H1 (cell line): ENCODE measurements at regions not wholly inside any gene's neighbourhood (a gene's known extent, or its start where the extent isn't known, plus 50 kb on each side); places are given as distances from the start of the nearest gene placed in this dataset.

Experiments
- CTCF ChIA-PET: fragments of 300-600 bp; sonication (Branson Sonifier 250); formaldehyde crosslinking; loops from one replicate; lab custom pipeline; 2021; ENCODE audit not compliant: partially characterized antibody; lab: Charles Lee
- POLR2A ChIA-PET: fragments of 300-600 bp; sonication (Branson Sonifier 250); formaldehyde crosslinking; loops from one replicate; lab custom pipeline; 2021; ENCODE audit warnings: inconsistent platforms; ENCODE audit not compliant: partially characterized antibody; lab: Charles Lee
- DNase-seq, 2 experiments: peaks; one replicate each; pipeline versions ENCODE4 v3.0.0 to v3.0.0-alpha.2; 2010 to 2022; ENCODE audit warnings: low spot score in 2 of 2, low read depth in 1 of 2, mixed read lengths in 1 of 2
- FAIRE-seq: peaks from 2 replicates; lab custom pipeline; 2011; peaks lifted over from hg19 to GRCh38; lab: Jason Lieb, UNC
- H2AFZ ChIP-seq: 2 replicates; pipeline ENCODE4 v1.8.1; 2012; ENCODE audit warnings: low read length, inconsistent platforms
- H2AK5ac ChIP-seq: 2 replicates; pipeline ENCODE4 v1.6.1; 2013; ENCODE audit warnings: low read depth, low read length
- H2BK120ac ChIP-seq: replicated peaks from 2 replicates; pipeline ENCODE3; 2013; ENCODE audit warnings: low read depth, low read length, inconsistent platforms
- H2BK12ac ChIP-seq: 2 replicates; pipeline ENCODE4 v1.6.1; 2013; ENCODE audit warnings: low read depth, low read length
- H2BK15ac ChIP-seq: 2 replicates; pipeline ENCODE4 v1.6.1; 2013; ENCODE audit warnings: low read length
- H2BK20ac ChIP-seq: 2 replicates; pipeline ENCODE4 v1.6.1; 2013; ENCODE audit warnings: low read length
- H2BK5ac ChIP-seq: 2 replicates; pipeline ENCODE4 v1.6.1; 2013; ENCODE audit warnings: low read depth, low read length
- H3K14ac ChIP-seq: 2 replicates; pipeline ENCODE4 v1.6.1; 2013; ENCODE audit warnings: inconsistent platforms; ENCODE audit not compliant: insufficient read length
- H3K18ac ChIP-seq: 2 replicates; pipeline ENCODE4 v1.6.1; 2013; ENCODE audit warnings: low read length; ENCODE audit errors: extremely low read depth
- H3K23ac ChIP-seq: 2 replicates; pipeline ENCODE4 v1.6.1; 2013; ENCODE audit warnings: inconsistent platforms; ENCODE audit not compliant: insufficient read length
- H3K23me2 ChIP-seq: 2 replicates; pipeline ENCODE4 v1.6.1; 2013; ENCODE audit warnings: low read depth, low read length
- H3K27ac ChIP-seq: 2 replicates; pipeline ENCODE4 v1.6.1; 2011; ENCODE audit warnings: low read depth, low read length, inconsistent platforms
- H3K27me3 ChIP-seq, 4 experiments: replicated peaks in 1 of 4; 1 replicate in 1 of 4; 2 replicates in 3 of 4; pipeline versions ENCODE4 v1.6.1 to v1.8.1; 2011 to 2013; ENCODE audit warnings: low read length in 3 of 4, mild to moderate bottlenecking in 3 of 4, inconsistent platforms in 2 of 4, mixed read lengths in 2 of 4, moderate library complexity in 1 of 4; ENCODE audit not compliant: control insufficient read depth in 3 of 4, insufficient read depth in 3 of 4; ENCODE audit errors: extremely low read depth in 1 of 4
- H3K36me3 ChIP-seq, 4 experiments: 2 replicates each; pipeline versions ENCODE4 v1.6.1 to v1.8.1; 2011 to 2013; ENCODE audit warnings: mild to moderate bottlenecking in 4 of 4, low read length in 3 of 4, moderate library complexity in 2 of 4, control low read depth in 1 of 4, inconsistent platforms in 1 of 4; ENCODE audit not compliant: insufficient read depth in 4 of 4, control insufficient read depth in 2 of 4
- H3K4ac ChIP-seq: replicated peaks from 2 replicates; pipeline ENCODE3; 2013; ENCODE audit warnings: low read length, low read depth, mixed read lengths, inconsistent platforms; ENCODE audit not compliant: insufficient read length
- H3K4me1 ChIP-seq, 4 experiments: replicated peaks in 1 of 4; 1 replicate in 1 of 4; 2 replicates in 3 of 4; pipeline versions ENCODE4 v1.6.1 to v1.8.1; 2011 to 2013; ENCODE audit warnings: low read length in 3 of 4, inconsistent platforms in 2 of 4, mixed read lengths in 1 of 4; ENCODE audit not compliant: insufficient read depth in 4 of 4, control insufficient read depth in 3 of 4
- H3K4me2 ChIP-seq, 2 experiments: 2 replicates each; pipeline versions ENCODE4 v1.6.1 to v1.8.1; 2011 to 2013; ENCODE audit warnings: low read depth in 2 of 2, low read length in 2 of 2, control low read depth in 1 of 2, inconsistent platforms in 1 of 2, mild to moderate bottlenecking in 1 of 2; ENCODE audit not compliant: insufficient read depth in 1 of 2
- H3K4me3 ChIP-seq, 4 experiments: fragments of 200-600, 300-600 bp in 1 of 4; sonication (generic), shearing (Covaris generic), sonication (Bioruptor Twin) in 1 of 4; 2 replicates each; pipeline versions ENCODE4 v1.5.1 to v1.8.1; 2011 to 2016; ENCODE audit warnings: low read length in 4 of 4, low read depth in 3 of 4, control low read depth in 2 of 4, inconsistent platforms in 2 of 4, mild to moderate bottlenecking in 2 of 4, mixed read lengths in 1 of 4, moderate library complexity in 1 of 4; ENCODE audit not compliant: insufficient read depth in 2 of 4; ENCODE audit errors: extremely low read depth in 1 of 4
- H3K56ac ChIP-seq: replicated peaks from 2 replicates; pipeline ENCODE3; 2013; ENCODE audit warnings: low read depth, mild to moderate bottlenecking, mixed read lengths, low read length, inconsistent platforms; ENCODE audit not compliant: insufficient read length
- H3K79me1 ChIP-seq: 2 replicates; pipeline ENCODE4 v1.6.1; 2013; ENCODE audit warnings: low read depth, low read length, control low read depth
- H3K79me2 ChIP-seq, 2 experiments: 2 replicates each; pipeline versions ENCODE4 v1.6.1 to v1.8.1; 2012 to 2013; ENCODE audit warnings: low read length in 2 of 2, mild to moderate bottlenecking in 2 of 2, inconsistent platforms in 1 of 2; ENCODE audit not compliant: insufficient read depth in 2 of 2, control insufficient read depth in 1 of 2
- H3K9ac ChIP-seq, 4 experiments: replicated peaks in 1 of 4; 1 replicate in 1 of 4; 2 replicates in 3 of 4; pipeline versions ENCODE4 v1.6.1 to v1.8.1; 2011 to 2013; ENCODE audit warnings: low read depth in 3 of 4, low read length in 3 of 4, control low read depth in 2 of 4, mild to moderate bottlenecking in 2 of 4, moderate library complexity in 2 of 4, inconsistent platforms in 1 of 4; ENCODE audit errors: extremely low read depth in 1 of 4
- H3K9me3 ChIP-seq, 2 experiments: 2 replicates each; pipeline versions ENCODE4 v1.6.1 to v1.8.1; 2012 to 2013; ENCODE audit warnings: mild to moderate bottlenecking in 2 of 2, moderate library complexity in 2 of 2, control low read depth in 1 of 2, inconsistent platforms in 1 of 2, low read depth in 1 of 2, low read length in 1 of 2, mixed read lengths in 1 of 2; ENCODE audit not compliant: insufficient read depth in 2 of 2
- H4K20me1 ChIP-seq, 2 experiments: replicated peaks in 1 of 2; 2 replicates each; pipeline versions ENCODE3 to v1.8.1; 2011 to 2013; ENCODE audit warnings: inconsistent platforms in 2 of 2, low read length in 2 of 2, mild to moderate bottlenecking in 1 of 2; ENCODE audit not compliant: insufficient read depth in 2 of 2, control insufficient read depth in 1 of 2
- H4K5ac ChIP-seq: 2 replicates; pipeline ENCODE4 v1.6.1; 2013; ENCODE audit warnings: low read length, low read depth, mixed read lengths, inconsistent platforms; ENCODE audit not compliant: insufficient read length
- H4K8ac ChIP-seq: 2 replicates; pipeline ENCODE4 v1.8.0; 2013; ENCODE audit warnings: mild to moderate bottlenecking, moderate library complexity, low read length, inconsistent platforms; ENCODE audit not compliant: insufficient read depth; ENCODE audit errors: extremely low read depth
- H4K91ac ChIP-seq: replicated peaks from 2 replicates; pipeline ENCODE3; 2013; ENCODE audit warnings: low read length, mixed read lengths, inconsistent platforms; ENCODE audit not compliant: insufficient read length
- ATF2 ChIP-seq: IDR thresholded peaks from 2 replicates; pipeline ENCODE4 v1.6.1; 2012; ENCODE audit warnings: low read length, inconsistent platforms
- CBX5 ChIP-seq: fragments of 300-800, 300-1000 bp; sonication (generic); IDR thresholded peaks from 2 replicates; pipeline ENCODE4 v1.7.1; 2016; ENCODE audit warnings: antibody characterized with exemption, low read length, low read depth
- CTBP2 ChIP-seq: IDR thresholded peaks from 2 replicates; pipeline ENCODE4 v1.7.0; 2011; ENCODE audit warnings: borderline replicate concordance, mild to moderate bottlenecking, moderate library complexity, mixed read lengths, low read length; ENCODE audit not compliant: insufficient read depth, insufficient read length
- POLR2A ChIP-seq, 2 experiments: IDR thresholded peaks; 1 replicate in 1 of 2; 2 replicates in 1 of 2; pipeline ENCODE4 v1.6.1; 2011; ENCODE audit warnings: low read depth in 2 of 2, low read length in 2 of 2, mild to moderate bottlenecking in 2 of 2; ENCODE audit errors: control extremely low read depth in 1 of 2
- TAF1 ChIP-seq: IDR thresholded peaks from 2 replicates; pipeline ENCODE4 v1.6.1; 2011; ENCODE audit warnings: mild to moderate bottlenecking, low read depth, low read length
- TAF7 ChIP-seq: optimal IDR thresholded peaks from 2 replicates; pipeline ENCODE3; 2011; ENCODE audit warnings: low read depth, mild to moderate bottlenecking, inconsistent platforms, low read length, moderate library complexity, borderline replicate concordance
- WGBS, 2 experiments: shearing (Covaris generic) in 1 of 2; methylation state at CpG; one replicate each; pipeline versions ENCODE4 v1.1.6 to v1.1.7; 2013 to 2015; ENCODE audit warnings: low lambda C conversion rate in 2 of 2, mixed read lengths in 2 of 2, inconsistent platforms in 1 of 2, low coverage in 1 of 2, missing lambda C conversion rate in 1 of 2; ENCODE audit not compliant: insufficient replicate concordance in 2 of 2, insufficient coverage in 1 of 2, insufficient read length in 1 of 2; ENCODE audit errors: extremely low coverage in 1 of 2, missing lambda C conversion rate in 1 of 2; 5-methylcytosine and 5-hydroxymethylcytosine counted together

GRCh38 chr12:24668563-24668962 is 280.3 kb downstream of the BCAT1 start:
- no peaks in the 10 kb centered on the region for H3K23me2 ChIP-seq
- TF ChIP-seq POLR2A (IDR thresholded peaks at IDR 0.05; ENCODE audit: control extremely low read depth in 1 of 2, low read depth in 2 of 2, low read length in 2 of 2) (no peak), CTBP2 (no peak), CBX5 (no peak), ATF2 (no peak), TAF1 (no peak), TAF7 (no peak)
- no peaks in the 10 kb centered on the region for H3K79me1 ChIP-seq

More at GRCh38 chr12:24668563-24668962, 280.3 kb downstream of the BCAT1 start:
- no peak overlapping the region for H3K56ac ChIP-seq
- no peak overlapping the region for H2AFZ ChIP-seq
- ChIA-PET CTCF (interaction anchor here (1.2 to 1.5 kb wide), 2 partner anchors 9 to 11 kb away, joined by 3 to 5 read pairs; no protein-coding TSS in a partner anchor), POLR2A (no interaction called here)
- no peak overlapping the region for H2BK120ac ChIP-seq
- no peaks in the 10 kb centered on the region for H3K27me3 ChIP-seq
- H2BK12ac ChIP-seq, result no peak overlapping the region
- H3K4me3 ChIP-seq, result no peak overlapping the region
- no peaks in the 10 kb centered on the region for H3K36me3 ChIP-seq
- H3K18ac ChIP-seq, result no peak overlapping the region
- H3K4ac ChIP-seq, result no peak overlapping the region
- H2BK15ac ChIP-seq, result no peak overlapping the region
- no peaks in the 10 kb centered on the region for H4K20me1 ChIP-seq
- H3K14ac ChIP-seq, result no peak overlapping the region
- no peaks in the 10 kb centered on the region for H3K79me2 ChIP-seq
- no peak overlapping the region for H2BK20ac ChIP-seq
- WGBS, 2 experiments, result 45% methylated on average over 2 of the region's 2 CpGs; no CpG with 5 or more reads in 1 of the 2 experiments
- no peak overlapping the region for H3K9ac ChIP-seq
- DNase-seq, result no peak
- no peak overlapping the region for H3K23ac ChIP-seq
- H2BK5ac ChIP-seq, result no peak overlapping the region
- H4K91ac ChIP-seq, result no peak overlapping the region
- H2AK5ac ChIP-seq, result no peak overlapping the region
- H4K8ac ChIP-seq, result no peak overlapping the region
- no peaks in the 10 kb centered on the region for H3K9me3 ChIP-seq
- H4K5ac ChIP-seq, result no peak overlapping the region
- no peak for FAIRE-seq
- H3K4me1 ChIP-seq, result no peaks in the 10 kb centered on the region
- no peak overlapping the region for H3K4me2 ChIP-seq
- no peak overlapping the region for H3K27ac ChIP-seq
